Activated CD4-positive, alpha-beta memory T cell treated with anti-CD3 and anti-CD28 coated beads for 36 hours (primary cell): ENCODE measurements at regions not wholly inside any gene's neighbourhood (a gene's known extent, or its start where the extent isn't known, plus 50 kb on each side); places are given as distances from the start of the nearest gene placed in this dataset.

Experiments
- CTCF ChIA-PET: fragments of 350-600 bp; sonication (Branson Sonifier 250); formaldehyde crosslinking; loops from one replicate; lab custom pipeline; 2021; ENCODE audit warnings: antibody characterized with exemption, inconsistent platforms; lab: Charles Lee
- POLR2A ChIA-PET: fragments of 350-600 bp; sonication (Branson Sonifier 250); formaldehyde crosslinking; loops from one replicate; lab custom pipeline; 2021; ENCODE audit warnings: antibody characterized with exemption; lab: Charles Lee
- DNase-seq: peaks from one replicate; pipeline ENCODE4 v3.0.0-alpha.2; 2020
- H3K27ac Mint-ChIP-seq: one replicate; pipeline ENCODE4 v1.8.0; 2021; ENCODE audit warnings: mixed read lengths
- H3K27me3 Mint-ChIP-seq: one replicate; pipeline ENCODE4 v1.8.0; 2021; ENCODE audit warnings: mixed read lengths
- H3K36me3 Mint-ChIP-seq: one replicate; pipeline ENCODE4 v1.8.0; 2021; ENCODE audit warnings: mixed read lengths
- H3K4me1 Mint-ChIP-seq: one replicate; pipeline ENCODE4 v1.8.0; 2021; ENCODE audit warnings: low read depth, mixed read lengths
- H3K4me3 Mint-ChIP-seq: one replicate; pipeline ENCODE4 v1.8.0; 2021; ENCODE audit warnings: mild to moderate bottlenecking, mixed read lengths
- H3K9me3 Mint-ChIP-seq: one replicate; pipeline ENCODE4 v1.8.0; 2021; ENCODE audit warnings: mixed read lengths
- intact Hi-C: fragments of 100-400 bp; cut with micrococcal nuclease; formaldehyde crosslinking; loops from one replicate; pipeline ENCODE4 v1.15.1; 2023

DNA sequence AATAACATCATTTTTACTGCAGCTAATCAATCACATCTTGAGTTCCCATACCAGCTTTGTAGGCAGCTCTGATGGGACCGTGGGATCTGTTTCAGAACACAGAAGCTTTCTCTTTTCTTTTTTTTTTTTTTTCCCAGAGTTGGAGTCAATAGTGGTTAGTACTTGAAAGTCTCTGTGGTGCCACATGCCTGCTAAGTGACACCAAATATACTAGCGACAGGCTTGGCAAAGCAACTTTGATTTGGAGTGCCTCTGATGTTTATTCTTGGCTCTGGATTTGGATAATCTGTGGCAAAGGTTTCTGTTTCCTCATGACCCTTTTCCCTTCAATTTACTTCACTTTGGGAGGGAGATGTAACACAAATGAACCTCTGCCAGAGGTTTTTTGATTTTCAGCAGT, 681.4 kb upstream of the TENM4 start:
- CTCF ChIA-PET: no interaction called here
- H3K4me3 Mint-ChIP-seq: no peak overlapping the region
- peaks cover 1% of the 10 kb centered on the region for H3K36me3 Mint-ChIP-seq
- POLR2A ChIA-PET: no interaction called here
- H3K9me3 Mint-ChIP-seq: peaks cover 4% of the 10 kb centered on the region
- no peaks in the 10 kb centered on the region for H3K27me3 Mint-ChIP-seq
- no peak overlapping the region for H3K27ac Mint-ChIP-seq
- intact Hi-C loops: no loop called here
- no peak for DNase-seq
- no peaks in the 10 kb centered on the region for H3K4me1 Mint-ChIP-seq

DNA sequence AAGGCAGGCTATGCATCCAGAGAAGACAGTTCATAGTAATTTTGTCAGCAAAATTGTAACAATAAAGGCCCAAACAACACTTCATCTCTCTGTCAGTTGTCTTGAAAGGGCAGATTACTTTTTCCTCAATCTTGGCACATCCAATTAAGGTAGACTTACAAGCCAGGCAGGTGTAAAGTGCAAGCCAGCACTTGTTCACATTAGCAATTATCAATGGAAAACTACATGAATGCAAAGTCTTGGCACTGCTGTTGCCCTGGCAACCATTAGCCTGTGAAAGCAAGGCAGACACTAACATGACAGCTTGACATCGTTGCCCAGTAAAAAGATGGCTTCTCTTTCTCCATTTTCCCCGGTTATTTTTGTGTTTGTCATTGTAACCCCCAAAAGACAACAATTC, 677.2 kb upstream of the TENM4 start:
- intact Hi-C loops: no loop called here
- Mint-ChIP-seq H3K9me3 (peaks cover 9% of the 10 kb centered on the region), H3K27ac (no peak overlapping the region), H3K27me3 (no peaks in the 10 kb centered on the region), H3K4me1 (no peaks in the 10 kb centered on the region), H3K36me3 (no peaks in the 10 kb centered on the region), H3K4me3 (no peak overlapping the region)
- ChIA-PET POLR2A (no interaction called here), CTCF (no interaction called here)
- DNase-seq: no peak

GRCh38 chr11:80116796-80117195, 676.0 kb upstream of the TENM4 start:
- Mint-ChIP-seq H3K4me1 (no peaks in the 10 kb centered on the region), H3K36me3 (no peaks in the 10 kb centered on the region), H3K9me3 (peaks cover 14% of the 10 kb centered on the region), H3K4me3 (no peak overlapping the region), H3K27ac (no peak overlapping the region), H3K27me3 (no peaks in the 10 kb centered on the region)
- ChIA-PET CTCF (no interaction called here), POLR2A (no interaction called here)
- intact Hi-C loops: no loop called here
- no peak for DNase-seq

GRCh38 chr11:80109652-80110051, 668.8 kb upstream of the TENM4 start:
- ChIA-PET CTCF (no interaction called here), POLR2A (no interaction called here)
- Mint-ChIP-seq H3K36me3 (no peaks in the 10 kb centered on the region), H3K4me1 (no peaks in the 10 kb centered on the region), H3K9me3 (peaks cover 4% of the 10 kb centered on the region), H3K27me3 (no peaks in the 10 kb centered on the region), H3K27ac (no peak overlapping the region), H3K4me3 (no peak overlapping the region)
- intact Hi-C loops: no loop called here
- DNase-seq: no peak

GRCh38 chr11:80109031-80109430, 668.2 kb upstream of the TENM4 start:
- ChIA-PET CTCF (no interaction called here), POLR2A (no interaction called here)
- Mint-ChIP-seq H3K27me3 (no peaks in the 10 kb centered on the region), H3K36me3 (no peaks in the 10 kb centered on the region), H3K9me3 (peaks cover 4% of the 10 kb centered on the region), H3K4me1 (no peaks in the 10 kb centered on the region), H3K27ac (no peak overlapping the region), H3K4me3 (no peak overlapping the region)
- no peak for DNase-seq
- intact Hi-C loops: no loop called here

DNA sequence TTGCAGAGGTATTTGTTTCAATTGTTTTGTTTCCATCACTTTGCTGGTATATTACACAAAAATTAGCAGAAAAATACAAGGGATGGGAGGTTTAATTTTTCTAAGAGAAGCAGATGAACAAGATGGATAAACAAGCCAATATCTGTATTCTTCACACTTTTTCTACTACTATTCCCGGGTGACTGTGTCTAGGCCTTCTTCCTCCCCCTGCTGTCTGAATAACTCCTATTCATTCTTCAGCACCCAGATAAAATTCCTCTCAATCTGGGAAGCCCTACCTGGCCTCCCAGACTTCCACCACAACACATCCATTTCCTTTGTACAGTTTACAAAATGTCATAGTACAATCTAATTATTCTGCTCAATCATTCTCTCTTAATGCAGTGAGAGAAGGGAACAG, 666.6 kb upstream of the TENM4 start:
- Mint-ChIP-seq H3K27me3 (no peaks in the 10 kb centered on the region), H3K36me3 (no peaks in the 10 kb centered on the region), H3K27ac (no peak overlapping the region), H3K4me3 (no peak overlapping the region), H3K4me1 (no peaks in the 10 kb centered on the region), H3K9me3 (peaks cover 4% of the 10 kb centered on the region)
- POLR2A ChIA-PET: no interaction called here
- intact Hi-C loops: no loop called here
- CTCF ChIA-PET: no interaction called here
- no peak for DNase-seq

GRCh38 chr11:80104191-80104590, 663.4 kb upstream of the TENM4 start:
- Mint-ChIP-seq H3K9me3 (peaks cover 2% of the 10 kb centered on the region), H3K4me1 (no peaks in the 10 kb centered on the region), H3K36me3 (no peaks in the 10 kb centered on the region), H3K4me3 (no peak overlapping the region), H3K27ac (no peak overlapping the region), H3K27me3 (no peaks in the 10 kb centered on the region)
- DNase-seq: no peak
- CTCF ChIA-PET: no interaction called here
- intact Hi-C loops: no loop called here
- POLR2A ChIA-PET: no interaction called here

- Mint-ChIP-seq H3K9me3 (peaks cover 6% of the 10 kb centered on the region), H3K27ac (no peak overlapping the region), H3K27me3 (no peaks in the 10 kb centered on the region), H3K4me3 (no peak overlapping the region), H3K36me3 (no peaks in the 10 kb centered on the region), H3K4me1 (no peaks in the 10 kb centered on the region)
- POLR2A ChIA-PET: no interaction called here
- no peak for DNase-seq
- CTCF ChIA-PET: no interaction called here
- intact Hi-C loops: no loop called here
Measured at GRCh38 chr11:80103142-80103859, 662.5 kb upstream of the TENM4 start.

DNA sequence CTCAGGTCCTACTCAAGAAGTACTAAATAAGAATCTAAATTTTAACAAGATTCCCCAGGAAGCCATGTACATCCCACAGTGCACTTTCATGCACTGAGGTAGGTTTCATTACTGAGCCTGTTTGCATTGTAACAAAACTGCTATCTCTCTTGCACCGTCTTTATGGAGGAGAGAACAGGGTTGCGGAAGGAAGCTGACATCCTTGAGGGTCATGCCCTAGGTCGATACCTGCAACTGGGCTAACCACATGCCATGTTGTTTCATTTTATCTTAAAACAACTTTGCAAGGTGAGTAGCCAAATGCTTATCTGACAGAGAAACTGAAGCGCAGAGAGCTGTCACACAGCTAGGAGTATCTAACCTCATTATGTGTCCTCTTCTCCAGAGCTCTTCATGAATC, 656.3 kb upstream of the TENM4 start:
- CTCF ChIA-PET: no interaction called here
- DNase-seq: no peak
- Mint-ChIP-seq H3K27ac (no peak overlapping the region), H3K4me3 (no peak overlapping the region), H3K4me1 (no peaks in the 10 kb centered on the region), H3K9me3 (peaks cover 12% of the 10 kb centered on the region), H3K36me3 (no peaks in the 10 kb centered on the region), H3K27me3 (no peaks in the 10 kb centered on the region)
- POLR2A ChIA-PET: no interaction called here
- intact Hi-C loops: no loop called here

GRCh38 chr11:80096736-80097135, 655.9 kb upstream of the TENM4 start:
- no peaks in the 10 kb centered on the region for H3K36me3 Mint-ChIP-seq
- H3K4me3 Mint-ChIP-seq: no peak overlapping the region
- H3K4me1 Mint-ChIP-seq: no peaks in the 10 kb centered on the region
- H3K27me3 Mint-ChIP-seq: no peaks in the 10 kb centered on the region
- H3K9me3 Mint-ChIP-seq: peaks cover 12% of the 10 kb centered on the region
- no peak overlapping the region for H3K27ac Mint-ChIP-seq
- ChIA-PET POLR2A (no interaction called here), CTCF (no interaction called here)
- no peak for DNase-seq
- intact Hi-C loops: no loop called here

DNA sequence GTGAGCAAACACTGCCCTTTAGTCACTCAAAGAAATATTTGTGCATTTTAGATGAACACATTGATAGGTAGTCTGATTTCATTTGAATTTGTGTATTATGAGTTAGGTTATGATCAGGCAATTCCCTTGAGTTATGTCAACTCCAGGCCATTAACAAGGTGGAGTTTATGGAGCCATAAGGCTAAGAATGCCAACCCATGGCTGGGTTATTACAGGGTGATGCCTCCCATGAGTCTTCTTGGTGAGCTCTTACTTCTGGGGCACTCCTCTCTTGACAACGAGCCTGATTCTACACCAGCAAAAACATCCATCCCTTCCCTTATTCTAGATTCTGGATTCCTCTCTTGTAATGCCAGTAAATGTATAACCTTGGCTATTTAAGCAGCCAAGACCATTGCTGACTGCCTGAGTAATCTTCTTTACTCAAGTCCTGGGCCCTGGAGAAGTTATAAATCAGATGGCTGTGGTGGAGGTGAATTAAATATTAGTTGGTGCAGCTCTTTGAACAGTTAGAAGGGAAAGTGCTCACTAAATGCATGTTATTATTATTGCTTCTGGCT, 645.7 kb upstream of the TENM4 start:
- H3K9me3 Mint-ChIP-seq: peaks cover 10% of the 10 kb centered on the region
- intact Hi-C loops: no loop called here
- no peaks in the 10 kb centered on the region for H3K4me1 Mint-ChIP-seq
- H3K27me3 Mint-ChIP-seq: no peaks in the 10 kb centered on the region
- no peak overlapping the region for H3K4me3 Mint-ChIP-seq
- DNase-seq: no peak
- H3K36me3 Mint-ChIP-seq: no peaks in the 10 kb centered on the region
- POLR2A ChIA-PET: no interaction called here
- CTCF ChIA-PET: no interaction called here
- no peak overlapping the region for H3K27ac Mint-ChIP-seq

DNA sequence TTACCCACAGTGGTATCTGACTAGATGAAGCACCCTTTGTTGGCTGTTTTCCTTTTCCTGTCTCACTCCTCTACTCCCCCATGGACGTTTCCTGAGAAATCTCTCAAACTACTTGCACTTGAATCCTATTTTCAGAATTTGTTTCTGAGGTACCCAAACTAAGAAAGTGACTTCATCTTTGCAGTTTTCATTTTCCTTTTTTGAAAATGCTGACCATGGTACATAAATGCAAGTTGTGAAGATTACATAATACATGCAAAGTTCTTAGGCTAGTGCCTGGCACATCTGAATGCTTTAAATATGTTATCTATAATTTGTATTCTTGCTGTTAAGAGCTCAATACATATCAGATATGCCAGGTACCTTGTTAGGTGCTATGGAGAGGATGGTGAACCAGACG, 644.7 kb upstream of the TENM4 start:
- ChIA-PET POLR2A (no interaction called here), CTCF (no interaction called here)
- intact Hi-C loops: no loop called here
- no peak overlapping the region for H3K27ac Mint-ChIP-seq
- no peak overlapping the region for H3K4me3 Mint-ChIP-seq
- no peak for DNase-seq
- H3K9me3 Mint-ChIP-seq: peaks cover 10% of the 10 kb centered on the region
- no peaks in the 10 kb centered on the region for H3K4me1 Mint-ChIP-seq
- H3K36me3 Mint-ChIP-seq: no peaks in the 10 kb centered on the region
- no peaks in the 10 kb centered on the region for H3K27me3 Mint-ChIP-seq

DNA sequence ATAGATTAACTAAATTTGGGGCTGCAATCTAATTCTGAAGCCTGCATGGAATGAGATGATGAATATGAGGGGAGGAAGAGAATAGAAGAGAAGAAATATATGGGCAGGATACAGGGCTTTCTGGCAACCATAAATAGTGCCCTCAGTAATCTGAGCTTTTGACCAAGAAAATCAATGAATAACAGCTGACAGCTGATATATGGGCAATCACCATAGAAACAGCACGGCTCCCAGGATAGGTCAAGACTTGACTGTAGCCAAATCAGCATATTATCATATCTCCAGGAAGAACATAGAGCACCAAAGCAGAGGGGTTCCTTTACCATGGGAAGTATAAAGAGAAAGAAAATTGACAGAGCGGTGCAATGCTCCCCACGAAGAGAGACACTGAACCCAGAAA, 643.8 kb upstream of the TENM4 start:
- H3K4me1 Mint-ChIP-seq: no peaks in the 10 kb centered on the region
- ChIA-PET CTCF (no interaction called here), POLR2A (no interaction called here)
- no peak overlapping the region for H3K27ac Mint-ChIP-seq
- DNase-seq: no peak
- no peaks in the 10 kb centered on the region for H3K36me3 Mint-ChIP-seq
- intact Hi-C loops: no loop called here
- H3K4me3 Mint-ChIP-seq: no peak overlapping the region
- peaks cover 7% of the 10 kb centered on the region for H3K9me3 Mint-ChIP-seq
- no peaks in the 10 kb centered on the region for H3K27me3 Mint-ChIP-seq
